ENCODE measurements at regions not wholly inside any gene's neighbourhood (a gene's known extent, or its start where the extent isn't known, plus 50 kb on each side); places are given as distances from the start of the nearest gene placed in this dataset.

DNA sequence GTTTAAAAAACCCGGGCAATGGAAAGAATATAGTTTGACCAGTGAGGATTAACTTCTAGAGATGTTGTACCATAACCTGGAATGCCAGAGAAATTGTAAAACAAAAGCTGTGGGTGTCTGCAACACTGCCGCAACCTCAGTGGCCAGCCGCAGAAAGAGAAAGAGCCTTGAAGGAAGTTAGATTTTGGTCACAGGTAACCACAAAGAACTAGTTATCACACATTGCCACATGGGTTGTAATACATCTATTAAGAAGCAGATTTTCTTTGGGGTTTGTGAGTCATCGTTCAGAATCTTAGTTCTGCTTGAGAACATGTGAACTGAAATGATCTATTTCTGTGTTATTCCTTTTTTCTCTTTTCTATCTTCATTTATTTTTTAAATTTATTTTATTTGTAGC lies 222.9 kb upstream of the AGAP1 start:
- no peak overlapping the region for H3K27ac ChIP-seq
- TF ChIP-seq ZFX (IDR thresholded peaks at IDR 0.05), result no peak
- TF ChIP-seq CTCF (conservative IDR thresholded peaks at IDR 0.05), result no peak

GRCh38 chr2:235271936-235272335 lies 221.9 kb upstream of the AGAP1 start:
- no peak for TF ChIP-seq CTCF (conservative IDR thresholded peaks at IDR 0.05)
- TF ChIP-seq ZFX (IDR thresholded peaks at IDR 0.05), result no peak
- no peak overlapping the region for H3K27ac ChIP-seq

DNA sequence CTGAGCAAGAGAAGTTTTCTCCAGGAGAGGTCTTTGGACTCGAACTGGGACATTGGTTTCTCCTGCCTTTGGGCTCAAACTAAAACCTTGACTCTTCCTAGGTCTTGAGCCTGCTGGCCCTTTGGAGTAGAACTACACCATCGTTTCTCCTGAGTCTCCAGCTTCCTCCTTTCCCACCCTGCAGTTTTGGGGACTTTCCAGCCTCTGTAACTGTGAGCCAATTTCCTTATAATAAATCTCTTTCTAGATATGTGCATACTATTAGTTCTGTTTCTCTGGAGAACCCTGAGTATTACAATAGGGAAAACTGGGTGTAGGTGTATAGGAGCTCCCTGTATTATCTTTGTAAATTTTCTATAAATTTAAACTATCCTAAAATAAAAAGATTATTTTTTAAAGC lies 219.8 kb upstream of the AGAP1 start:
- TF ChIP-seq CTCF (conservative IDR thresholded peaks at IDR 0.05) (no peak), ZFX (IDR thresholded peaks at IDR 0.05) (no peak)
- no peak overlapping the region for H3K27ac ChIP-seq

DNA sequence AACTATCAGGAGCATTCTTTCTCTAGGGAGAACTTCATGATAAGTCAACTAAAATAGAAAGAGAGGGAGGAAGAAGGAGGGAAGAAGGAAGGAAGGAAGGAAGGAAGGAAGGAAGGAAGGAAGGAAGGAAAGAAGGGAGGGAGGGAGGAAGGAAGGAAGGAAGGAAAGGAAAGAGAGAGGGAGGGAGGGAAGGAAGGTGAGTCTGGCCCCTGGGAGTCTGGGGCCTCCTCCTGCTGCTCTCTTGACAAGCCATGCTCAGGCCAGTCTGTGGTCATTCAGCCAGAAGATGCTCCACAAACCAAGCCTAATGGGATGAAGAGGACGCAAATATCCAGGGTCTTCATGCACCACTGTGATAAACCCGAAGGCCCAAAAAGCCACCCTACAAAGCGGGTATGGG lies 216.4 kb upstream of the AGAP1 start:
- TF ChIP-seq CTCF (conservative IDR thresholded peaks at IDR 0.05) (no peak), ZFX (IDR thresholded peaks at IDR 0.05) (no peak)
- no peak overlapping the region for H3K27ac ChIP-seq

DNA sequence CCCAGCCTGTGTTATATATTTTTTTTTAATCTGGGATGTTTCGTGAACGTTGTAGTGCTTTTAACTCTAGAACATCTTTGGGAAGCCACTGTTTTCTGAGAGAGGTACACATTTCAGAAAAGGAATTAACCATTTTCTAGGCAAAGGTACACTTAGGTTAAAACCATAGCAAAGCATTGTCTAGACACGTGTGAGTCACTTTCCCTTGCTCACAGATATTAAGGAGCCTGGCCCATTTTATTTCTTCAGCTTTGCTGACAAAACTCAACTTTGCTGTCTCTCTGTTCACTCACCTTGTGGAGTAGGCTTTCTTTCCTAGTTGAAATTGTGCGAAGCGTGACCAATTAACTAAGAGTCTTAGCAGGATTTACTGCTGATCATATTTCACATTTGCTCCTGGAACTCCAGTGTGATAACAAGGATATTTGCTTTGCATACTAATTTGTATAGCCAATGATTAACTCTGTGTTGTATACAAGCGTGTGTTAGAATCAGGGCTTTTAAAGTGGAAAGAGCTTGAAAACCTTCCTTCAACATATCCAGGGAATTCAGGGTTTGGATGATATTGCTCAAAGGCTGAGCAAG lies 215.0 kb upstream of the AGAP1 start:
- no peak for TF ChIP-seq CTCF (conservative IDR thresholded peaks at IDR 0.05)
- H3K27ac ChIP-seq, result no peak overlapping the region

DNA sequence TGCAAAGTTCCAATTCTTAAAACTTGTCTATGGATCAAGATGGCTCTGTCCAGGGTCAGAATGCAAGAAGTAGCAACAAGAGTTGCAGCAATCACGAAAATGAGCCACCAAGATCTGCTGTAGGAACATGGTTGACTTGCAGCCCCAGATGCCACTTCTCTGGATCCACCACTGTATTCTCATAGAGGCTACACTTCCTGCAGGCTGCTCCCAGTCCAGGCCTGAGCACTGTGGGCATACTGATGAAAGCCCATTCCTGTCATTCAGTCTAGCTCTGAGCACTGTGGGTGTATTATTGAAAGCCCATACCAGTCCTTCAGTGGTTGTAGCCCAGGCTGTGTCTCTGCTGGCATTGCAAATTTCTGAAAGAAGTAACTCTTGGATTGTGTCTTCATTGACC lies 213.9 kb upstream of the AGAP1 start:
- TF ChIP-seq ZFX (IDR thresholded peaks at IDR 0.05), result no peak
- TF ChIP-seq CTCF (conservative IDR thresholded peaks at IDR 0.05), result no peak
- no peak overlapping the region for H3K27ac ChIP-seq

GRCh38 chr2:235283246-235283645 lies 210.6 kb upstream of the AGAP1 start:
- TF ChIP-seq CTCF (conservative IDR thresholded peaks at IDR 0.05) (no peak), ZFX (IDR thresholded peaks at IDR 0.05) (no peak)
- H3K27ac ChIP-seq, result no peak overlapping the region
